IMR-90 (cell line): ENCODE measurements at regions not wholly inside any gene's neighbourhood (a gene's known extent, or its start where the extent isn't known, plus 50 kb on each side); places are given as distances from the start of the nearest gene placed in this dataset.
A peak's percentile ranks its signal among the peaks of the same experiment; 100 is the strongest.

Experiments used
- ATAC-seq: fragments of 200-7000 bp; cut with Tn5 transposase; 2 replicates; pipeline ENCODE4 v1.9.1; 2020; ENCODE audit warnings: low read depth, mild to moderate bottlenecking, moderate library complexity
- BruUV-seq: library from RNA; stranded (reverse); fragments of 400-500 nt; replicated peaks from 2 replicates; lab custom pipeline; 2021; lab: Mats Ljungman, UMichigan
- CTCF ChIA-PET: fragments of 300-600 bp; formaldehyde crosslinking; extraction: SDS; loops from one replicate; lab custom pipeline; 2021; ENCODE audit warnings: antibody characterized with exemption; lab: Yijun Ruan, JAX
- POLR2A ChIA-PET: fragments of 300-600 bp; sonication (Branson Sonifier 250); formaldehyde crosslinking; loops from one replicate; lab custom pipeline; 2022; ENCODE audit warnings: antibody characterized with exemption; ENCODE audit not compliant: unreplicated experiment; lab: Charles Lee
- DNase-seq: peaks from one replicate; pipeline ENCODE4 v3.0.0; 2013
- H2AFZ ChIP-seq: replicated peaks from 2 replicates; pipeline ENCODE3; 2013; ENCODE audit warnings: low read length, mild to moderate bottlenecking; ENCODE audit not compliant: poor library complexity
- H2AK5ac ChIP-seq: 2 replicates; pipeline ENCODE4 v1.6.1; 2013; ENCODE audit warnings: low read depth, low read length, inconsistent platforms
- H2AK9ac ChIP-seq: replicated peaks from 2 replicates; pipeline ENCODE3; 2013; ENCODE audit warnings: mild to moderate bottlenecking, low read depth, low read length, moderate library complexity; ENCODE audit not compliant: poor library complexity
- H2BK120ac ChIP-seq: 2 replicates; pipeline ENCODE4 v1.6.1; 2013; ENCODE audit warnings: low read depth, low read length, inconsistent platforms
- H2BK15ac ChIP-seq: 3 replicates; pipeline ENCODE4 v1.6.1; 2013; ENCODE audit warnings: low read depth, low read length, inconsistent platforms
- H2BK20ac ChIP-seq: 2 replicates; pipeline ENCODE4 v1.6.1; 2013; ENCODE audit warnings: low read depth, mild to moderate bottlenecking, inconsistent platforms, low read length, moderate library complexity
- H2BK5ac ChIP-seq: 2 replicates; pipeline ENCODE4 v1.6.1; 2013; ENCODE audit warnings: mild to moderate bottlenecking, low read depth, low read length, inconsistent platforms; ENCODE audit not compliant: poor library complexity, severe bottlenecking
- H3K14ac ChIP-seq: replicated peaks from 2 replicates; pipeline ENCODE4 v1.6.1; 2013; ENCODE audit warnings: low read depth, low read length, inconsistent platforms
- H3K18ac ChIP-seq: 2 replicates; pipeline ENCODE4 v1.6.1; 2013; ENCODE audit warnings: low read depth, low read length, control low read depth
- H3K23ac ChIP-seq: 2 replicates; pipeline ENCODE4 v1.6.1; 2013; ENCODE audit warnings: low read depth, low read length, inconsistent platforms
- H3K27ac ChIP-seq: 2 replicates; pipeline ENCODE4 v1.5.1; 2013; ENCODE audit warnings: mild to moderate bottlenecking, control low read depth, low read length; ENCODE audit not compliant: insufficient read depth
- H3K27me3 ChIP-seq: 2 replicates; pipeline ENCODE4 v1.6.1; 2013; ENCODE audit warnings: low read length; ENCODE audit not compliant: control insufficient read depth, insufficient read depth
- H3K36me3 ChIP-seq: 2 replicates; pipeline ENCODE4 v1.6.1; 2013; ENCODE audit warnings: low read length, mixed read lengths; ENCODE audit not compliant: control insufficient read depth, insufficient read depth
- H3K4ac ChIP-seq: 2 replicates; pipeline ENCODE4 v1.6.1; 2013; ENCODE audit warnings: low read depth, low read length, inconsistent platforms
- H3K4me1 ChIP-seq: 2 replicates; pipeline ENCODE4 v1.6.1; 2013; ENCODE audit warnings: low read length, mixed read lengths; ENCODE audit not compliant: control insufficient read depth, insufficient read depth
- H3K4me2 ChIP-seq: 2 replicates; pipeline ENCODE4 v1.6.1; 2013; ENCODE audit warnings: low read depth, mild to moderate bottlenecking, control low read depth, low read length, moderate library complexity
- H3K4me3 ChIP-seq: 2 replicates; pipeline ENCODE4 v1.5.1; 2013; ENCODE audit warnings: low read depth, mild to moderate bottlenecking, control low read depth, low read length, moderate library complexity; ENCODE audit not compliant: insufficient read depth
- H3K56ac ChIP-seq: 2 replicates; pipeline ENCODE4 v1.6.1; 2013; ENCODE audit warnings: low read length, inconsistent platforms; ENCODE audit not compliant: insufficient read depth; ENCODE audit errors: extremely low read depth
- H3K79me1 ChIP-seq, 2 experiments: 2 replicates each; pipeline ENCODE4 v1.6.1; 2013; ENCODE audit warnings: low read length in 2 of 2, inconsistent platforms in 1 of 2, low read depth in 1 of 2
- H3K9ac ChIP-seq: 2 replicates; pipeline ENCODE4 v1.6.1; 2013; ENCODE audit warnings: low read depth, low read length, control low read depth
- H3K9me1 ChIP-seq: 2 replicates; pipeline ENCODE4 v1.6.1; 2013; ENCODE audit warnings: low read length, inconsistent platforms; ENCODE audit not compliant: insufficient read depth
- H3K9me3 ChIP-seq: 2 replicates; pipeline ENCODE4 v1.6.1; 2013; ENCODE audit warnings: low read length; ENCODE audit not compliant: control insufficient read depth, insufficient read depth
- H4K20me1 ChIP-seq: 2 replicates; pipeline ENCODE4 v1.6.1; 2013; ENCODE audit warnings: low read length, inconsistent platforms; ENCODE audit not compliant: insufficient read depth
- H4K5ac ChIP-seq: 2 replicates; pipeline ENCODE4 v1.6.1; 2013; ENCODE audit warnings: mild to moderate bottlenecking, low read depth, low read length, control low read depth
- H4K8ac ChIP-seq, 2 experiments: 2 replicates each; pipeline ENCODE4 v1.6.1; 2013; ENCODE audit warnings: low read depth in 2 of 2, low read length in 2 of 2, control low read depth in 1 of 2, inconsistent platforms in 1 of 2
- H4K91ac ChIP-seq: 2 replicates; pipeline ENCODE4 v1.6.1; 2013; ENCODE audit warnings: low read depth, low read length, inconsistent platforms; ENCODE audit not compliant: insufficient read depth
- CEBPB ChIP-seq: IDR thresholded peaks from 2 replicates; pipeline ENCODE4 v1.6.1; 2012; ENCODE audit warnings: low read depth, low read length, improper control_type of control experiment
- FOS ChIP-seq: fragments of 150-350 bp; IDR thresholded peaks from 2 replicates; pipeline ENCODE4 v1.6.1; 2016; ENCODE audit warnings: low read depth, low read length
- MAFK ChIP-seq: IDR thresholded peaks from 2 replicates; pipeline ENCODE4 v1.6.1; 2012; ENCODE audit warnings: low read depth, low read length, improper control_type of control experiment
- NFE2L2 ChIP-seq: fragments of 150-350 bp; IDR thresholded peaks from 2 replicates; pipeline ENCODE4 v1.6.1; 2016; ENCODE audit warnings: low read depth, mild to moderate bottlenecking, low read length
- WGBS, 2 experiments: methylation state at CpG; one replicate each; pipeline versions ENCODE4 v1.1.5 to v1.1.7; 2013; ENCODE audit warnings: missing lambda C conversion rate in 2 of 2; ENCODE audit not compliant: insufficient read length in 1 of 2; ENCODE audit errors: extremely low coverage in 2 of 2; 5-methylcytosine and 5-hydroxymethylcytosine counted together
- dilution Hi-C: fragments of 300-500 bp; cut with HindIII; formaldehyde crosslinking; loops from one replicate; pipeline ENCODE4 v1.14.3; 2018; ENCODE audit warnings: low sequenced_read_pairs; ENCODE audit not compliant: unreplicated experiment
- in situ Hi-C: fragments of 300-500 bp; cut with MboI; formaldehyde crosslinking; loops from 3 replicates; pipeline ENCODE4 v1.14.3; 2019; ENCODE audit warnings: low sequenced_read_pairs, inconsistent platforms, mixed read lengths
- intact Hi-C: fragments of 100-400 bp; cut with micrococcal nuclease; formaldehyde crosslinking; loops from 2 replicates; pipeline ENCODE4 v1.10.0; 2022

DNA sequence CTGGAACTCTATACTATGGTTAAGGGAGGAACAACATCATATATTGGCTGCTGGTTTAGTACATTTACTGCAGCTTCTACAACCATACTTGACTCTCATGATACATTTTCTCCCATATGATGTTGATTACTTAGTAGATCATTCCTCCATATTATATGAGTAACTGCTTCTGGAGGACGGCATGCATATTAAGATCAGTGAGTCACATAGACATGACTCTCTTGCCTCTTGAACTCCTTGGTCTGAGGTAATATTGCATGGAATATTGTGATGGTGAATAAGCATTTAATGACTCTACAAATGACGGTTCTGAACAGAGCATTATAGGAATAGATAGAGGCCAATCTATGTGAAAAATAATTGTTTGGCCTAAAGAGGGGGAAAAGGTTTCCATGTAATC, 418.8 kb upstream of the SPHKAP start:
- peak; percentile 42; the same call in 1 of the 2 replicates for TF ChIP-seq CEBPB
- TF ChIP-seq MAFK: no peak
- 0 out of 2 replicates have a peak, but pooled peaks have one; percentile 6 for TF ChIP-seq NFE2L2
- peak; percentile 34; the same call in 1 of the 2 replicates for TF ChIP-seq FOS
- no CpG with 5 or more reads among the region's 2 CpGs for WGBS, 2 experiments
- Histone ChIP-seq H3K14ac (no peak overlapping the region), H3K4me1 (no peaks in the 10 kb centered on the region), H3K56ac (no peak overlapping the region), H3K36me3 (no peaks in the 10 kb centered on the region), H4K5ac (no peak overlapping the region), H3K27me3 (no peaks in the 10 kb centered on the region), H2BK120ac (no peak overlapping the region), H2AK5ac (no peak overlapping the region), H3K18ac (no peak overlapping the region), H3K27ac (no peak overlapping the region), H3K4me3 (no peak overlapping the region), H3K4ac (no peak overlapping the region), H3K9ac (no peak overlapping the region), H2BK20ac (no peak overlapping the region), H3K23ac (no peak overlapping the region), H3K9me1 (no peaks in the 10 kb centered on the region), H4K8ac (no peak overlapping the region), H2AK9ac (no peak overlapping the region), H2AFZ (no peak overlapping the region), H3K79me1 (no peaks in the 10 kb centered on the region), H2BK15ac (no peak overlapping the region), H3K9me3 (no peaks in the 10 kb centered on the region), H4K91ac (no peak overlapping the region), H3K4me2 (no peak overlapping the region), H4K20me1 (no peaks in the 10 kb centered on the region), H2BK5ac (no peak overlapping the region)
- in situ Hi-C loops (no loop called here), dilution Hi-C loops (no loop called here), intact Hi-C loops (no loop called here)
- peak; percentile 88 for DNase-seq
- CTCF ChIA-PET: no interaction called here
- POLR2A ChIA-PET: no interaction called here
- ATAC-seq: peak; percentile 53
- BruUV-seq: no TSS peak
